ENCODE measurements at regions not wholly inside any gene's neighbourhood (a gene's known extent, or its start where the extent isn't known, plus 50 kb on each side); places are given as distances from the start of the nearest gene placed in this dataset.

GRCh38 chr4:27251771-27252170 is 391.1 kb downstream of the STIM2 start:
- Histone ChIP-seq H3K27me3 (no peaks in the 10 kb centered on the region), H3K4me3 (no peak overlapping the region), H3K27ac (no peak overlapping the region), H3K4me1 (peaks cover 0 to 3% (median 0%) of the 10 kb centered on the region in 12 donors), H3K9me3 (peaks cover 0 to 6% (median 0%) of the 10 kb centered on the region in 12 donors), H3K36me3 (no peaks in the 10 kb centered on the region)
- peak in 1 of 4 donors; percentile 55 for ATAC-seq
- TF ChIP-seq, protein P1, sequence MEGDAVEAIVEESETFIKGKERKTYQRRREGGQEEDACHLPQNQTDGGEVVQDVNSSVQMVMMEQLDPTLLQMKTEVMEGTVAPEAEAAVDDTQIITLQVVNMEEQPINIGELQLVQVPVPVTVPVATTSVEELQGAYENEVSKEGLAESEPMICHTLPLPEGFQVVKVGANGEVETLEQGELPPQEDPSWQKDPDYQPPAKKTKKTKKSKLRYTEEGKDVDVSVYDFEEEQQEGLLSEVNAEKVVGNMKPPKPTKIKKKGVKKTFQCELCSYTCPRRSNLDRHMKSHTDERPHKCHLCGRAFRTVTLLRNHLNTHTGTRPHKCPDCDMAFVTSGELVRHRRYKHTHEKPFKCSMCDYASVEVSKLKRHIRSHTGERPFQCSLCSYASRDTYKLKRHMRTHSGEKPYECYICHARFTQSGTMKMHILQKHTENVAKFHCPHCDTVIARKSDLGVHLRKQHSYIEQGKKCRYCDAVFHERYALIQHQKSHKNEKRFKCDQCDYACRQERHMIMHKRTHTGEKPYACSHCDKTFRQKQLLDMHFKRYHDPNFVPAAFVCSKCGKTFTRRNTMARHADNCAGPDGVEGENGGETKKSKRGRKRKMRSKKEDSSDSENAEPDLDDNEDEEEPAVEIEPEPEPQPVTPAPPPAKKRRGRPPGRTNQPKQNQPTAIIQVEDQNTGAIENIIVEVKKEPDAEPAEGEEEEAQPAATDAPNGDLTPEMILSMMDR (IDR thresholded peaks at IDR 0.05), result no peak
- no peak for TF ChIP-seq POLR2A (IDR thresholded peaks at IDR 0.05)
- no peak for DNase-seq
- 15 to 39% (median 24%) methylated on average over 2 of the region's 2 CpGs for WGBS, 4 donors
- intact Hi-C loops (cut with DNase I), result no loop called here

DNA sequence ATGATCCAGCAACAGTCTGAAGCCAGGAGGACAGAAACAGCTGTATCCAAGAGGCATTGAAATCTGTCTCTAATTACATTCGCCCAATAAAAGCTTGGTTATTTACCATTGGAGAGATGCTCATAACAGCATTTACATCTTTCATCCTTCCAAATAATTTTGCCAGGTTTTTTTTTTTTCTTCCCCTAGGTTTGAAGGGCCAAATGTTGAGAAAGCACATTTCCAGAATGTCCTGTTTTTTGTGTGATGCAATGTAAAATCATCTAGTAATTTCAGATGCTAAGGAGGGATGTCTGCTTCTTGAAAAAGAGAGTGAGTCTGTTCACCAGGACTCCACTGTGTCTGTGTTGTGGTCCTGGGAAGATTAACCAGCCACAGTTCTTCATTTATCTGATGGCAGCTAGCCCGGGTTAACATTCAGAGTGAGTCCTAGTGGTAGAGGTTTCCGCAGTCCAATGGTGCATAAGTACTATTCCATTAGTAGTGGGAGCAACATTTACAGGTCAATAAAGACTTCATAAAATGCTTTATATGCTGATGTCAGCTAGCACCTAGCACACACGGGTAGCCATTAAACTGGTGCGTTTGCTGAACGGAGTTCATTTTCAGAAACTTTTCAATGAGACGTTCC is 406.8 kb downstream of the STIM2 start:
- TF ChIP-seq, protein P1 (IDR thresholded peaks at IDR 0.05), result no peak
- no peak for TF ChIP-seq POLR2A (IDR thresholded peaks at IDR 0.05)
- Histone ChIP-seq H3K27ac (no peak overlapping the region), H3K9me3 (no peaks in the 10 kb centered on the region), H3K4me3 (no peak overlapping the region), H3K27me3 (no peaks in the 10 kb centered on the region), H3K4me1 (no peaks in the 10 kb centered on the region), H3K36me3 (no peaks in the 10 kb centered on the region)
- intact Hi-C loops (cut with DNase I), result no loop called here
- WGBS, 4 donors, result 68 to 73% (median 69%) methylated on average over 7 of the region's 7 CpGs
- ATAC-seq (no peak), DNase-seq (no peak)

- no peak for ATAC-seq
- H3K4me1 ChIP-seq, result no peaks in the 10 kb centered on the region
Observed at GRCh38 chr4:27267970-27268355, 407.3 kb downstream of the STIM2 start.

GRCh38 chr4:27270435-27270834 is 409.8 kb downstream of the STIM2 start:
- 72 to 85% (median 83%) methylated on average over 1 of the region's 1 CpG for WGBS, 4 donors
- Histone ChIP-seq H3K27me3 (no peaks in the 10 kb centered on the region), H3K9me3 (no peaks in the 10 kb centered on the region), H3K36me3 (no peaks in the 10 kb centered on the region), H3K27ac (no peak overlapping the region), H3K4me1 (no peaks in the 10 kb centered on the region), H3K4me3 (no peak overlapping the region)
- DNase-seq (no peak), ATAC-seq (no peak)
- intact Hi-C loops (cut with DNase I), result no loop called here
- TF ChIP-seq POLR2A (IDR thresholded peaks at IDR 0.05), result no peak
- TF ChIP-seq, protein P1 (IDR thresholded peaks at IDR 0.05), result no peak

More at GRCh38 chr4:27267970-27268355, 407.3 kb downstream of the STIM2 start:
- no peaks in the 10 kb centered on the region for H3K36me3 ChIP-seq
- intact Hi-C loops (cut with DNase I), result no loop called here
- H3K9me3 ChIP-seq, result no peaks in the 10 kb centered on the region
- TF ChIP-seq, protein P1 (IDR thresholded peaks at IDR 0.05), result no peak
- no peak for TF ChIP-seq POLR2A (IDR thresholded peaks at IDR 0.05)
- no peak overlapping the region for H3K4me3 ChIP-seq
- H3K27me3 ChIP-seq, result no peaks in the 10 kb centered on the region
- no peak overlapping the region for H3K27ac ChIP-seq
- DNase-seq, result no peak
- WGBS, 4 donors, result 75 to 81% (median 76%) methylated on average over 4 of the region's 4 CpGs

Data from heart left ventricle (tissue), 16 donors.